Fibroblast of skin of scalp (primary cell): ENCODE measurements at regions not wholly inside any gene's neighbourhood (a gene's known extent, or its start where the extent isn't known, plus 50 kb on each side); places are given as distances from the start of the nearest gene placed in this dataset.
"Not testable (repeated sequence)": the region's sequence is repeated elsewhere in the genome, so short reads cannot be mapped to it uniquely, and the experiment has no call there.

Experiments used
- DNase-seq: peaks from one replicate; pipeline ENCODE4 v3.0.0-alpha.2; 2013

DNA sequence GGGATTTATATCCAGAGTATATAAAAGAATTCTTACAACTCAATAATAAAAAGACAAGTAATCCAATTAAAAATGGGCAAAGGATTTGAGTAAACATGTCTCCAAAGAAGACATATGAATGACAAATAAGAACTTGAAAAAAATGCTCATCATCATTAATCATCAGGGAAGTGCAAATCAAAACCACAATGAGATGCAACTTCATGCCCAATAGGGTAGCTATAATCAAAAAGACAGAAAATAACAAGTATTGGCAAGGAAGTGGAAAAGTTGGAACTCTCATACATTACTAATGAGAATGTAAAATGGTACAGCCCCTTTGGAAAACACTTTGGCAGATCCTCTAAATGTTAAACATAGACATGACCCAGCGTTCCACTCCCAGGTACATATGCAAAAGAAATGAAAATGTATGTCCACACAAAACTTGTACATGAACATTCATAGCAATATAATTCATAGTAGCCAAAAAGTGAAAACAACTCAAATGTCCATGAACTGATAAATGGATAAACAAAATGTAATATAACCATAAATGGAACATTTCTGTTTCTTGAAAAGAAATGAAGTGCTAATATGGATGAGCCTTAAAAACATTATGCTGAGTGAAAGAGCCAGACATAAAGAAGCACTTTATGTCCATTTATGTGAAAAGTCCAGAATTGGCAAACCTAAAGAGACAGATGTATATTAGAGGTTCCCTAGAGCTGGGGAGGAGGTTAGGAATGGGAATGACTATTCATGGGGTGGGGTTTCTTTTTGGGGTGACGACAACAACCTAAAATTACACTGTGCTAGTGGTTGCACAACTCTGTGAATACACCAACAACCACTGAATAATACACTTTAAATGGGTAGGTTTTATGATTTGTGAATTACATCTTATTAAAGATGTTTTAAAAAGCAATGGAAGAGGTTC lies 259.7 kb downstream of the RHOU start:
- no peak for DNase-seq

DNA sequence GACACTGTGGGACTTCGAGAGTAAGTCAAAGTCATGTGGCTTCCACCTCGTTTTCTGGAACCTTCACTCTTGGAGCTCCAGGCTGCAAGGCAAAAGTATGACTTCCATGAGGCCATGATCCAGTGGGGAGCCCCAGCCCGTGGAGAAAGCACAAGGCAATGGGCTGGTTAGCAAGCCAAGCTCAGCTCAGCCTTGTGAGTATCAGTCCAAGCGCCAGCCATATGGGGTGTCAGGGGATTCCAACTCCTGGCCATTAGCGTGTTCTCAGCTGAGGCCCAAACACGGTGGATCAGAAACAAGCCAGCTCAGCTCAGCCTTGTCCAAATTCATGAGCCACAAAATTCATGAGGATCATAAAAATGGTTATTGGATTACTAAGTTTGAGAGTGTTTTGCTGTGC lies 261.0 kb downstream of the RHOU start:
- DNase-seq = no peak

DNA sequence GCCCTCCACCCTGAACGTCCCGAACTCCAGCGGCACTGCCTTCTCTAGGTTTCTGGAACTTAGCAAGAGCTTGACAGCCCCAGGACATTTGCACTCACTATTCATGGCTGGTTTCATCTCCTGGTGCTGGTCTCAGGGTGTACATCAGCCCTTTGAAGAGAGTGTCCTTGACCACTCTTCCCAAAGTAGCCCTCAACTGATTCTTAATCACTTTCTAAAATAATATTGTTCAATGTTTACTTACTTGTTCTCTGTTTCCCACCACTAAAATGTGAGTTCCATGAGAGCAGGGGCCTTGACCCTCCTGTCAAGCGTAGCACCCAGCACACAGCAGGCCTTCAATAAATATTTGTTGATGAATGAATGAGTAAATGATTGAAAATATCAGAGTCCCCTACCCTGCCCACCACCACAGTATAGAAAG lies 262.5 kb downstream of the RHOU start:
- DNase-seq = no peak

DNA sequence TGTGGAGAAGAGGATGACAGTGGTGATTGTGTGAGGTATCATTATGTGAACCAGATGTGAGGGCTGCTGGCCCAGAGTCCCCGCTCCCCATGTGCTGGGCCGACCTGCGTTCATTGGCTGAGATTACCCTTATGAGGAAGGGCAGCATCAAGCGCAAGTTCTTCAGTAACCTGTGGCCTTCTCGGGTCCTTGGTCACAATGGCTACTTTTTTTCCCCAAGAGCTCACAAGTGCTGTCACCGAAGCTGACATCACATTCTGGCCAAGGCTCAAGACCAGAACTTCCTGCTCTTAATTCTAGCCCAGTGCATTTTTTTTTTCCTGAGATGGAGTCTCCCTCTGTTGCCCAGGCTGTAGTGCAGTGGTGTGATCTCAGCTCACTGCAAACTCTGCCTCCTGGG lies 262.9 kb downstream of the RHOU start:
- no peak for DNase-seq

DNA sequence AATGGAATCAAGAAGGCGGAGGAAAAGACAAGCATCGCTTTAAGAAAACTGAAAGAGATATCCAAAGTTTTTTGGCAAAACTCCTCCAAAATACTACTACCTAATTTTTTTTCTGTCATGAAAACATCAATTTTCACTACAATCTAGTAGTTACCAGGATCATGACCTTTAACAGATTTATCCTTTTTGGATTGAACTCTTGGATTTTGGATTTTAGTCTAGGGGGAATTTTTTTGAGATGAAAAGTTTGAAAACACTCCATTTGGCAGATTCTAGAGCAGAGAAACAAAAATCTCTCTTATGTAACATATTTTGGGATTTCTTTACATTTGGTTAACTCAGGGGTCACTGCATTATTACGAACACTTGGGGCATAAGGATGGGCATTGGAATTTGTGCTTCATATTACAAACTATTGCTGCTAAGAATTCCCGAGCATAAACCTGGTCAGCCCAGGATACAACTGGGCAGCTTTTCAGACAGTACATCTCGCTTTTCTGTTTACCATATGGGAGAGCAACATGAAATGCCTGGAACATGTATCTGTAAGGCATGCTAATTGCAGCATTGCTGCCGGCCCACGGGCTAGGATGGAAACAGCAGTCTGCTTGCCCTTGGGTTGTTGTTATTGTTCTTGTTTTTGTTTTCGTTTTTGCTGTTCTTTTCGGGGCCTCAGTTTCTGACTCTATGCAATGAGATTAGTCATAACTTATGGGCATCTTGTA lies 264.3 kb downstream of the RHOU start:
- no peak for DNase-seq

- no peak for DNase-seq
Observed at GRCh38 chr1:229000187-229000586, 264.9 kb downstream of the RHOU start.

DNA sequence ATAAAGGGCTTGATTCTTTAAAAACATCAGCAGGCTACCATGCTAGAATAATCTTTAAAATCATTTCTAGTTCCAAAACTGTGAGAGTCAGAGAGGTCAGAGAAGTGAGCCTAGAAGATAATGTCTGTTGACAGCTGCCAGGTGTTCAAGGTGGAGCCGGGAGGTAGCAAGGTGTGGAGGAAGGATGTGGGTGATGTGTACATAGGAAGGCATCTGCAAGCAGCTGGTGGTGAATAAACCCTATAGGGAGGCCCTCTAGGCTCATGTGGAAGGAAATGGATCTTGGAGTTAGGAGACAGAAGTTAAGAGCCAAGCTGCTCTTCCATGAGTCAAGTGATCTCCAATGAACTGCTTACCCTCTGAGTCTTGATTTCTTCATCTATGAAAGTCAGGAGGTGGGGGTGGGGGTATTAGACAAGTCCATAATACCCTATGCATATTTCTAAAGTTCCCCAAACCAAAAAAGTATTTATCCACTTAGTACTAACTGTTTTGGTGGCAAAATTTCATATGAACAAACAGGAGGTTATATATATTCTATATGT lies 266.3 kb downstream of the RHOU start:
- DNase-seq = no peak

DNA sequence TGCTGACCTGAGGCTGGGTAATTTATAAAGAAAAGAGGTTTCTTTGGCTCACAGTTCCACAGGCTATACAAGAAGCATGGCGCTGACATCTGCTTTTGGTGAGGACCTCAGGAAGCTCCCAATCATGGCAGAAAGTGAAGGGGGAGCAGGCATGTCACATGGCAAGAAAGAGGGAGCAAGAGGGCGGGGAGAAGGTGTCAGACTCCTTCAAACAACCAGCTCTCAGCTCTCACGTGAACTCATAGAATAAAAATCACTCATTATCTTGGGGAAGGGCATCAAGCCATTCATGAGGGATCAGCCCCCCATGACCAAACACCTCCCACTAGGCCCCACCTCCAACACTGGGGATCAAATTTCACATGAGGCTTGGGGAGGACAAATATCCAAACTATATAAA lies 266.8 kb downstream of the RHOU start:
- DNase-seq = no peak

GRCh38 chr1:229002451-229002960 lies 267.2 kb downstream of the RHOU start:
- DNase-seq = no peak

- no peak for DNase-seq
Observed at GRCh38 chr1:229003233-229004031, 267.5 kb upstream of the RAB4A start.

- DNase-seq = no peak
Observed at GRCh38 chr1:229004066-229004833, 266.7 kb upstream of the RAB4A start.

GRCh38 chr1:229005097-229005496 lies 265.8 kb upstream of the RAB4A start:
- DNase-seq = no peak

DNA sequence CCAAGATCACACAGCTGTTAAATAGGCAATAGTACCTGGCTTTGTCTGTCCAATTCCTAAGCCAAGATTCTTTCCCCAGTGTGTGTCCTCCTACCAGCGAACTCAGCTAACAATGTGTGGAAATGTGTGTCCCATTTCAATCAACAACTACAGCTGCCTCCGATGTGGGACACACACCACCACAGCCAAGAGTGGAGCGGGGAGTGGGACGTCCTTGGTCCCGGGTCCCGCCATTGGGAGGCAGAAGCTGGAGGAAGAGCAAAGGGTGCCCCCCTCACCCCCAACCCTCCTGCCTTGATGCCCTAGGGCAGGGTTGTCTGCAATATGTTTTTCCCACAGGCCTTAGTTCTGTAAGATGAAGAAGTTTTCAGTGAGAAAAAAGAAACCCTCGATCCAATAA lies 265.4 kb upstream of the RAB4A start:
- DNase-seq = no peak

DNA sequence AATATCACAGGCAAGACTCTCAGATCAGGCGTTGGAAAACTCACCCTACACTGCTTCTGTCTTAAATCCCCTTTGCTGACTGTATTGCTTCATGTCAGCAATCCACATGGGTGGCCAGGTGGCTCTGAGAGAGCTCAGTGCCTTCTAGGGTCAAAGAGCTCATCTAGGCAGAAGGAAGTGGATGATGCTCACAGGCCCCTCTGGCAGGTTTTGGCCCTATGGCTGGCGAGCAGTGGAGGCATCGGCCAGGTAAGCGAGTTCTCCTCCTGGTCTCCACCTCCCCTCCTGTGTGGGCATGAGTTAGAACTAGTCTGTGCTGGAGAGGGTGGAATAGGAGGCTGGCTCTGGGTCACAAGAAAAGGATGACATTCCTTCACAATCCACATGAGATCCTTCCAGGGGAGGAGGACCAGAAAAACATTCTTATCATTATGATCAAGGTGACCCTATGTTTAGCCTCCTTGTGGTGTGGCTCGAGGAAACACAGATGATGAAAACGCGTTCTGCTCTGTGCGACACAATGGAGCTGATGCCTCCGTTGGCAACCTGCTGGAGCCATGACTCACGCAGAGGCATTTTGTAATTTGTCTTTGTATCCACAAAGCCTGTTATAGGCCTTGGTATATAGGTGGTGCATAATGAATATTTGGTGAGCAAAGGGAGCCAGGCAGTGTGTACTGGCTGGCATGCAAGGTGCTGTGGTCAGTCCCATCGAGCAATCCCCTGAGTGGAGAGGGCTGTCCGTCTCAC lies 264.6 kb upstream of the RAB4A start:
- DNase-seq = no peak

GRCh38 chr1:229007167-229007566 lies 263.7 kb upstream of the RAB4A start:
- no peak for DNase-seq

- no peak for DNase-seq
Observed at GRCh38 chr1:229007701-229008100, 263.2 kb upstream of the RAB4A start.

GRCh38 chr1:229008347-229008746 lies 262.6 kb upstream of the RAB4A start:
- DNase-seq = not testable (repeated sequence)

- no peak for DNase-seq
Observed at GRCh38 chr1:229011022-229011421, 259.9 kb upstream of the RAB4A start.

DNA sequence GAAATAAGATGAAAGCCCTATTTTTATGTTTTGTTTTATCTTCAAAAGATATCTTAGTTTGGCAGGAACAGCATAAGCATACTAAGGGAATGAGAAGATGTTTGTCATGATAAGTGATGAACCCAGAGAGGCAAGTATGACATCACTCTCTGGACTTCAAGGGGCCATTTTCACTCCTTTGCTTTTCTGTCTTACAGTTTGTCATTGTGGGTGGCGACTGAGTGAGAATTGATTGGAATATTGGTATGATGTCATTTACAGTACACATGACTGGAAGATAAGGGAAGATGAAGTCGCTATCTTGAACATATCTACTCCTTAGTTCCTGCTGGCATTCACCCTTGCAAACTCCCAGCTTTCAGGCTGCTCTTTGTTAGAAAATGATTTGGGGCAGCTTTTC lies 258.1 kb upstream of the RAB4A start:
- DNase-seq = no peak

- DNase-seq = no peak
Observed at GRCh38 chr1:229013981-229014380, 256.9 kb upstream of the RAB4A start.

DNA sequence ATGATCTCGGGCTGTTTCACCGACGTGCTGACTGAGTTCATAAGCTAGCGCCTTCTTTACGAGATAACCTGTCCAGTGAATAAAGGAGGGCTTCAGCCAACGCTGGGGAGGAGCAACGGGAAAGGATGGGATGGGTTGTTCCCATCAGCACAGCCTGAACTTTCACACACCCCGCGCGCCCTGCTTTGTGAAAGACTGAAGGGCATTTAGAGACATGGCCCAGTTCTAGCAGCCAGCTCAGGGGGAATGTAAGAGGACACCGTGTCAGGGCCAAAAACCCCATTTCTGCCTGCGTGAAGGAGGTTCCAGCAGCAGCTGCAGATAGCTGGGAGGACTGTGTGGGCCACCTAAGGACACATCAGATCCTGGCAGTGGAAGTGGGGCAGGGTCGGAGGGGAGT lies 255.1 kb upstream of the RAB4A start:
- no peak for DNase-seq
